Stimulated activated CD8-positive, alpha-beta memory T cell treated with anti-CD3 and anti-CD28 coated beads, Interleukin-7, amount 100 ng/mL, for 48 hours (primary cell): ENCODE measurements at regions not wholly inside any gene's neighbourhood (a gene's known extent, or its start where the extent isn't known, plus 50 kb on each side); places are given as distances from the start of the nearest gene placed in this dataset.
"Not testable (repeated sequence)": the region's sequence is repeated elsewhere in the genome, so short reads cannot be mapped to it uniquely, and the experiment has no call there.

Experiments used
- DNase-seq, 2 donors: peaks; one replicate each; pipeline ENCODE4 v3.0.0-alpha.2; 2020; ENCODE audit warnings: low read depth in 1 of 2; ENCODE audit errors: extremely low read depth in 1 of 2

DNA sequence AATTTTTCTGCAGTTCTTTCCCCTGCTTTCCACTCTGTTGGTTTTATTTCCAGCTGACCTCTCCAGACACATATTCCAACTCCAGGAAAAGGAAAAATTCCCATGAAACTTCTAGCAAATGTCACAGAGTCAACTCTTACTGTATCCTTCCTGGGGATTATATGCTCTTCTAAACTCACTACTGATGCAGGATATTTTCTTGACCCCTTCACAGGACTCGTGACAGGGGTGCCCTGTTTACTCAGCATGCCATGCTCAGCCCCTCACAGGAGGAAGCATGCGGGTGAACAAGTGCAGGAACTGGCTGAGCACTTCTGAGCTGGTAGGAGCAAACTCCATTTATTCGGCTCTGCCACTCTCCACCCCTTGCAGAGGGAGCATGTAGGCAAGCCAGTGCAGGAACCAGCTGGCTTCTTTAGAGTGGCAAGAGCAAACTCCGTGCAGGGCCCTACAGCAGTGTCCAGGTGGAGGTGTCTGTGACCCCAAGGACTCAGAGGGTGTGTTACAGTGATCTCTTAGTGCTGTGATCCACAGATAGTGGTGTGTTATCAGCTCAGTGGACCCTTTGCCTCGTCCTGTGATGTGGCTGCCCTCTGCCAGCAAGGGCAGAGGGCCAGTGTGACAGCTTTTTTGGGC lies 413.6 kb upstream of the GRM7 start:
- no peak for DNase-seq

DNA sequence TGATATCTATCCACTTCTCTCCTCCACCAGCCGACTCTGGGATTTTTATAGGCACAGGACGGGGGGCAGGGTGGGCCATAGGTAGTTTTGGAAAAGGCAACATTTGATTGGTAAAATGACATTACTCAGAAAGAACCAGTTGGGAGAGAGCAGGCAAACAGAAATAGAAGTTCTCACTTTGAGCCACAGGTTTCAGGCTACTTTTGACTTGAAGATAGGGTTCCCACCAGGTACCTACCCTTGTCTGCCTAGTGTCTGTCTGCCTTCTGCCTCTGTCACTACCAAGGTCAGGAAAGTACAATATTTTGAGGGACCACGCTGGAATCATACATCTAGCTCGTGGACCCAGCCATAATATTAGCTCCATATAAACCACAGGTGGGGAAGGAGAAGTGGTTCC lies 412.9 kb upstream of the GRM7 start:
- DNase-seq = no peak

DNA sequence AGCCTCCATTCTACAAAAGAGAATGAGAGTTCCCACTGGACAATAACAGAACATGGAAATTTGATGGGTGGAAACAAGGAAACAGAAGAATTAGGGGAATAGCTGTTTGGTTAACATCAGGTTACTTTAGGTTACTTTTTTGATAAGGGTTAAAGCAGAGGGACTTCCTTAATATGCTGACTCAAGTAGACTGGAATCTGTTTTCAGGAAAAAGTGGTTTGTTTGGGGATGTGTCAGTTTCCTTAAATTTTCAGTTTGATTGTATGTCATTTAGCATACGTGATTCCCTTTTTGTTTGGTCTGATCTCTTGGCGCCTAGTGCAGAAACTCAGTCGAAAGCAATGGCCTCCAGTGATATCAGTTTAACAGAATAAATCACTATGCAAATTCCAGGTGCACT lies 411.8 kb upstream of the GRM7 start:
- DNase-seq = no peak

DNA sequence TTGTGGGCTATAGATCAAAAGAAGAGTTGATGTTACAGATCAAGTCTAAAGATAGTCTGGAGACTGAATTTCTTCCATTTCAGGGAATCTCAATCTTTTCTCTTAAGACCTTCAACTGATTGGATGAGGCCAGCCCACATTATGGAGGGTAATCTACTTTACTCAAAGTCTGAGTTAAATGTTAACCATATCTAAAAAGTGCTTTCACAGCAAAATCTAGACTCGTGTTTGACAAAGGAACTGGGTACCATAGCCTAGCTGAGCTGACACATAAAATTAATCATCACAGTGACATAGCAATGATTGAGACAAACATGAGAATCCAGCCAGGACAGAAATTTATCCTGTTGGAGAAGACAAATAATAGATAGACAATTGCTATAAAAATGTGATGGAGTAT lies 407.9 kb upstream of the GRM7 start:
- DNase-seq = no peak

GRCh38 chr3:6455031-6455430 lies 405.9 kb upstream of the GRM7 start:
- DNase-seq = no peak

DNA sequence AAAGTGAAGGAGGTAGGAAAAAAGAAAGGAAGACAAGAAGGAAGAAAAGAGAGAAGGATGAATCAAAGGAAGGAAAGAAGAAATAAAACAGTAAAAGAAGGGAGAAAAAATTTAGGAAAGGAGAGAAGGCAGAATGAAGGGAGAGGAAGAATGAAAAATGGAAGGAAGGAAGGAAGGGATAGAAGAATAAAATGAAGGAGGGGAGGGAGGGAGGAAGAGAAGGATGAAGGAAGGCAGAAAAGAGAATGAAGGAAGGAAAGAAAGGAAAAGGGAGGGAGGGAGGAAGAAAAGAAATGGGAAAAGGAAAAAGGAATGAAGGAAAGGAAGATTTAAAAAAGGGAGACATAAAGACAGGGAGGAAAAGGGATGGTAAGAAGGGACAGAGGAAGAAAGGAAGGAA lies 393.7 kb upstream of the GRM7 start:
- no peak for DNase-seq

DNA sequence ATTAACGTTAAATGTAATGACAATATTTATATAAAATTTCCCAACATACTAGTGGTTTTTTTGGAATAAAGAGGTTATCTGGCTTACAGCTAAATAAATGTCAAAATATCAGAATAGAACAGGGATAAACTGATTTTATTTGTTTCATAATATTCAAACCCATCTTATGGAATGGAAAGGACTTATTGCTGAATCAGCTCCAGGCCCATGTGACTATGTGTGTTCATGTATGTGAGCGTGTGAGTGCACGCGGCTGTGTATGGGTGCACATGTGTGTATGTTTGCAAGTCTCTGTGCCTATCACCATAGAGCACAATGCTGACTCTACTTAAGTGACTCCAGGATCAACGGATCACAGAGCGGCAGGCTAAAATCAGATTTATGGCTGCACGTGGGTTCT lies 392.3 kb upstream of the GRM7 start:
- DNase-seq = no peak

GRCh38 chr3:6471744-6472143 lies 389.2 kb upstream of the GRM7 start:
- no peak for DNase-seq

DNA sequence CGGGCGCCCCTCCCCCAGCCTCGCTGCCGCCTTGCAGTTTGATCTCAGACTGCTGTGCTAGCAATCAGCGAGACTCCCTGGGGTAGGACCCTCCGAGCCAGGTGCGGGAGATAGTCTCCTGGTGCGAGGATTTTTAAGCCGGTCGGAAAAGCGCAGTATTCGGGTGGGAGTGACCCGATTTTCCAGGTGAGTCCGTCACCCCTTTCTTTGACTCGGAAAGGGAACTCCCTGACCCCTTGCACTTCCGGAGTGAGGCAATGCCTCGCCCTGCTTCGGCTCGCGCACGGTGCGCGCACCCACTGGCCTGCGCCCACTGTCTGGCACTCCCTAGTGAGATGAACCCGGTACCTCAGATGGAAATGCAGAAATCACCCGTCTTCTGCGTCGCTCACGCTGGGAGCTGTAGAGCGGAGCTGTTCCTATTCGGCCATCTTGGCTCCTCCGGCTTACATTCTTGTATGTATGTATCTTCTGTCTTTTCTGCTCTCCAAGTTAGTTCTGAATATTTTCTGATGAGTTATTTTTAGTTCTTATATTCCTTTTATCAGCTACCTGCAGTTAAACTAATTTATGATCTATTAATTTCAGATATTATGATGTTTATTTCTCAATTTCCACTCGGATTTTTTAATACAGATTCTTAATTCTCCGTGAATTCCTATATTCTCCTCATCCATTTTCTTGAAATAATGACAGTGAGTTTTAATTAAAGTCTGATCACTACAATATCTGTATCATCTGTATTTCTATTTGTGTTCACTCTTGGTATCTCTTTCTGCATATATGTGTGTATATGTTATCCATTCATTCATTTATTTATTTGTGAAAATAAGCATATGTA lies 370.2 kb upstream of the GRM7 start:
- not testable (repeated sequence) for DNase-seq

- DNase-seq = no peak
Observed at GRCh38 chr3:6491768-6492167, 369.1 kb upstream of the GRM7 start.

DNA sequence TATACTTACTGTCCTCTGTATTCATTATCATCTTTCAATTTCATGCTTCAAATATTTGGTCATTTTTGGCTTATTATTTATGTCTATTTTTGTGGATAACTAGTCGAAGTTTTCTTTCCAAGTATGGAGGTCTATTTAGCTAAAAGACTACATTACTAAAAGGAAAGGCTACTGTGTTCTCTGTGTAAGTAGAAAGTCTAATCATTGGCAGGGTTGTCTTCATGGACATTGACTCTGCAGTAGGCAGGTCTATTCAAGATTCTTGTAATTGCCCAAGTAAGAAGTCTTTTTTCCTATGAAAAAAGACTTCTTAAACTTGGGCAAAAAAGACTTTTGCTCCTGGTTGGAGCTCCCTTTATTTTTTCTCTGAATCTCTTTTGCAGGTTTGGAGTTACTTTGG lies 368.6 kb upstream of the GRM7 start:
- DNase-seq = no peak

- DNase-seq = not testable (repeated sequence)
Observed at GRCh38 chr3:6498944-6499343, 362.0 kb upstream of the GRM7 start.

GRCh38 chr3:6504347-6504746 lies 356.6 kb upstream of the GRM7 start:
- no peak for DNase-seq

- DNase-seq = no peak
Observed at GRCh38 chr3:6504834-6505233, 356.1 kb upstream of the GRM7 start.

GRCh38 chr3:6508410-6508759 lies 352.5 kb upstream of the GRM7 start:
- DNase-seq = no peak

GRCh38 chr3:6509576-6509975 lies 351.3 kb upstream of the GRM7 start:
- DNase-seq = no peak

GRCh38 chr3:6510713-6511112 lies 350.2 kb upstream of the GRM7 start:
- no peak for DNase-seq

GRCh38 chr3:6512172-6512800 lies 348.6 kb upstream of the GRM7 start:
- no peak for DNase-seq

- no peak for DNase-seq
Observed at GRCh38 chr3:6516143-6516542, 344.8 kb upstream of the GRM7 start.

DNA sequence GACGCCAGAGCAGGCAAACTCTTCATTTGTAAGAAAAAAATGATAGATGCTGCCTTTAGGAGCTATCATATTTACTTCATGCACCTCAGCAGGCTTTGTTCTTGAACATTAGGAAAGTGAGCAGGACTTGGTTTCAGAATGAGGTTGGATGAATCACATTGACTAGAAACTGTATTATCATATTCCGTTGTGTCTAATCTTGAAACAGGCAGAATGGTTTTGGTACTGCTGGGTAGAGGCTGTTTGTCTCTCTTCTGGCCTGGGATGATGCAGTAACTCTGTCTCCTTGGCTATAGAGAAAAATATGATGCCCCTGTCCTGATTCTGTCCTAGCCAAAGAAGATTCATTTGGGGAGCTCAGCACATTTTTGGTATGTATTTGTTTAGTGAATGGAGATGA lies 344.2 kb upstream of the GRM7 start:
- no peak for DNase-seq

DNA sequence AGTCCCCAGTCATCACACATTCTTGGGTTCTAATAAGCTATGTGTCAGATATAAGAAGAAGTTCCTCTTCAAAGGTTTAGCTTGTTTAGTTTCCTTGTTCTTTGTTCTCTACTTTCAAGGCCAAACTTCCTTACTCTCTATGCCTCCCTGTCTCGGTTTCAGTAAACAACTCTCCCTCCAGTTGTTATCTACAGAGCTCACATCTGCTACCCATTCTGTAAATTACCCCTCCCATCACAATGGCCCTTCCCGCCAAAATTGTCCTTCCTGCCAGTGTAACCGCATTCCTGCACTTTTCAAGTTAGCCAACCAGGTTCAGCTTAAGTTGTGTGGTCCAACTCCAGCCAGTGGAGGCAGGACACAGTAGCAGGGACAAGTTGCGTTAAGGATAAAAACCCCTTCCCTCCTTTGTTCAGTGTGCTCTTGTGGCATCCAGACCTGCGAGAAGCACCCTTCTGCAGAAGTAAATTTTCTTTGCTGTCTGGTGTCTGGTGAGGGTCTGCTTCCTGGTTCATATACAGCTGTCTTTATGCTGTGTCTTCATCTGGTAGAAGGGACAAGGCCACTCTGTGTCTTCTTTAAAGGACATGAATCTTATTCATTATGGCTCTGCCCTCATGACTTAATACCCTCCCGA lies 342.1 kb upstream of the GRM7 start:
- DNase-seq = no peak
